Osteocyte (in vitro differentiated cells): ENCODE measurements at regions not wholly inside any gene's neighbourhood (a gene's known extent, or its start where the extent isn't known, plus 50 kb on each side); places are given as distances from the start of the nearest gene placed in this dataset.

Experiments used
- DNase-seq: peaks from one replicate; pipeline ENCODE4 v3.0.0; 2021; ENCODE audit warnings: mixed read lengths; ENCODE audit not compliant: unreplicated experiment; ENCODE audit errors: extremely low spot score
- H3K27ac Mint-ChIP-seq: one replicate; pipeline ENCODE4 v1.8.0; 2021; ENCODE audit warnings: mild to moderate bottlenecking, mixed read lengths; ENCODE audit not compliant: unreplicated experiment
- H3K27me3 Mint-ChIP-seq: one replicate; pipeline ENCODE4 v1.8.0; 2021; ENCODE audit warnings: mixed read lengths; ENCODE audit not compliant: unreplicated experiment
- H3K36me3 Mint-ChIP-seq: one replicate; pipeline ENCODE4 v1.8.0; 2021; ENCODE audit warnings: mixed read lengths; ENCODE audit not compliant: unreplicated experiment
- H3K4me1 Mint-ChIP-seq: one replicate; pipeline ENCODE4 v1.8.0; 2021; ENCODE audit warnings: mixed read lengths; ENCODE audit not compliant: unreplicated experiment
- H3K4me3 Mint-ChIP-seq: one replicate; pipeline ENCODE4 v1.8.0; 2021; ENCODE audit warnings: mild to moderate bottlenecking, moderate library complexity, mixed read lengths; ENCODE audit not compliant: unreplicated experiment
- H3K9me3 Mint-ChIP-seq: one replicate; pipeline ENCODE4 v1.8.0; 2021; ENCODE audit warnings: mixed read lengths; ENCODE audit not compliant: unreplicated experiment
- TF ChIP-seq, protein P1 (sequence below): fragments of 200-600 bp; sonication (generic); IDR thresholded peaks from 2 replicates; pipeline ENCODE4 v1.5.0; 2021; ENCODE audit warnings: antibody characterized with exemption, mild to moderate bottlenecking, moderate library complexity

DNA sequence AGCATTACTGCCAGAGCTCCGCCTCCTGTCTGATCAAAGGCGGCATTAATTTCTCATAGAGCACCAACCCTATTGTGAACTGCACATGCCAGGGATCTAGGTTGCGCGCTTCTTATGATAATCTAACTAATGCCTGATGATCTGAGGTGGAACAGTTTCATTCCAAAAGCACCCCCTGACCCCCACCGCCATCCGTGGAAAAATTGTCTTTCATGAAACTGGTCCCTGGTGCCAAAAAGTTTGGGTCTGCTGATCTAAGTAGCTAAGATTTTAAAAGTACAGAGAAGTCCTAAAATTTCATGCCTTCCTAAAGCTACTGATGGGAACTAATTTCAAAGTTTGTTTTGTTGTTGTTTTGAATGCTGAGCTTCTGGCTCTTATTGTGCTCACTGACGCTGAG lies 281.6 kb downstream of the PRL start:
- Mint-ChIP-seq H3K36me3 (peaks cover 1% of the 10 kb centered on the region), H3K4me1 (no peaks in the 10 kb centered on the region), H3K9me3 (no peaks in the 10 kb centered on the region), H3K27me3 (no peaks in the 10 kb centered on the region), H3K27ac (no peak overlapping the region), H3K4me3 (no peak overlapping the region)
- TF ChIP-seq, protein P1, sequence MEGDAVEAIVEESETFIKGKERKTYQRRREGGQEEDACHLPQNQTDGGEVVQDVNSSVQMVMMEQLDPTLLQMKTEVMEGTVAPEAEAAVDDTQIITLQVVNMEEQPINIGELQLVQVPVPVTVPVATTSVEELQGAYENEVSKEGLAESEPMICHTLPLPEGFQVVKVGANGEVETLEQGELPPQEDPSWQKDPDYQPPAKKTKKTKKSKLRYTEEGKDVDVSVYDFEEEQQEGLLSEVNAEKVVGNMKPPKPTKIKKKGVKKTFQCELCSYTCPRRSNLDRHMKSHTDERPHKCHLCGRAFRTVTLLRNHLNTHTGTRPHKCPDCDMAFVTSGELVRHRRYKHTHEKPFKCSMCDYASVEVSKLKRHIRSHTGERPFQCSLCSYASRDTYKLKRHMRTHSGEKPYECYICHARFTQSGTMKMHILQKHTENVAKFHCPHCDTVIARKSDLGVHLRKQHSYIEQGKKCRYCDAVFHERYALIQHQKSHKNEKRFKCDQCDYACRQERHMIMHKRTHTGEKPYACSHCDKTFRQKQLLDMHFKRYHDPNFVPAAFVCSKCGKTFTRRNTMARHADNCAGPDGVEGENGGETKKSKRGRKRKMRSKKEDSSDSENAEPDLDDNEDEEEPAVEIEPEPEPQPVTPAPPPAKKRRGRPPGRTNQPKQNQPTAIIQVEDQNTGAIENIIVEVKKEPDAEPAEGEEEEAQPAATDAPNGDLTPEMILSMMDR: no peak
- no peak for DNase-seq

DNA sequence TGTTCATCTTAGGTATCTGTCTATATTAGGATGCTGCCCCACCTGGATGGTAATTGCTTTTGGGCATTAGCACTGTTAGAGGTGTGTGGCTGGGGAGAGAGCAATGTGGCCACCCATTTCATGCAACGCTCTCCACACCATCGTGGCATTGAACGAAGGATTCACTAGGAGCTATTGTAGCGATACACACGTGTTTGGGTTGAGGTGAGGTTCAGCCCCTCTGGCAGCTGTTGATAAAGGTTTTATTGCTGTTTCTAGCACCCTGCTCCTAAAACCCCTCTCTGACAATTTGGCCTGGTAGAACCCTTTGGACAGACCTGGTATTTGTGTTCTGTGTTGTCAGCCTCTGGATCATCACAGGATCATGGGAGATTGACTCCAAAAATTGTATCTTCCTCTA lies 280.9 kb downstream of the PRL start:
- TF ChIP-seq, protein P1: no peak
- Mint-ChIP-seq H3K9me3 (no peaks in the 10 kb centered on the region), H3K36me3 (no peaks in the 10 kb centered on the region), H3K4me1 (no peaks in the 10 kb centered on the region), H3K27ac (no peak overlapping the region), H3K27me3 (no peaks in the 10 kb centered on the region), H3K4me3 (no peak overlapping the region)
- no peak for DNase-seq

- TF ChIP-seq, protein P1: no peak
- Mint-ChIP-seq H3K4me3 (no peak overlapping the region), H3K27ac (no peak overlapping the region), H3K27me3 (no peaks in the 10 kb centered on the region), H3K36me3 (no peaks in the 10 kb centered on the region), H3K4me1 (no peaks in the 10 kb centered on the region), H3K9me3 (peaks cover 4% of the 10 kb centered on the region)
- DNase-seq: no peak
Observed at GRCh38 chr6:22017272-22017671, 279.6 kb downstream of the PRL start.

DNA sequence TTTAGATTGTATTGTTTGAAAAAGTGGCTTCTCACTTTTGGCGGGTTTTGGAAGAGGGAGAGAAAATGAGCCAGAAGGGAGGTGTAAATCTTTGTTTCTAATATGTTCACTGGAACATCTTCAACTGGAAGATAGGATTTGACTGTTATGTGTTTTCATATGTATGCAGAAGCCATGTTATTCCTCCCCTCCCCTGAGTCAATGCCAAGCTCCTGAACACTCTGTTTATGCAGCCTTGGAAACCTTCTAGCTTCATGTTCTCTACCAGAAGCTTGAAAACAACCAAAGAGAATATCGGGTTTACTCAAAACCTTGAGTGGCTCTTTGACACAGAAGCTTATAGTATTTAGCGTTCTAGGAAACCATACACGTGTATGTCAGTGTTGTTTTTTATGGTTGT lies 279.1 kb downstream of the PRL start:
- no peaks in the 10 kb centered on the region for H3K27me3 Mint-ChIP-seq
- DNase-seq: no peak
- peaks cover 9% of the 10 kb centered on the region for H3K9me3 Mint-ChIP-seq
- no peak overlapping the region for H3K4me3 Mint-ChIP-seq
- no peaks in the 10 kb centered on the region for H3K36me3 Mint-ChIP-seq
- TF ChIP-seq, protein P1: no peak
- no peak overlapping the region for H3K27ac Mint-ChIP-seq
- no peaks in the 10 kb centered on the region for H3K4me1 Mint-ChIP-seq

GRCh38 chr6:22019857-22020256 lies 277.0 kb downstream of the PRL start:
- peaks cover 6% of the 10 kb centered on the region for H3K4me1 Mint-ChIP-seq
- DNase-seq: no peak
- TF ChIP-seq, protein P1: no peak
- no peak overlapping the region for H3K4me3 Mint-ChIP-seq
- peaks cover 9% of the 10 kb centered on the region for H3K9me3 Mint-ChIP-seq
- no peaks in the 10 kb centered on the region for H3K27me3 Mint-ChIP-seq
- H3K36me3 Mint-ChIP-seq: no peaks in the 10 kb centered on the region
- no peak overlapping the region for H3K27ac Mint-ChIP-seq
